A549 (cell line): ENCODE measurements at regions not wholly inside any gene's neighbourhood (a gene's known extent, or its start where the extent isn't known, plus 50 kb on each side); places are given as distances from the start of the nearest gene placed in this dataset.

Experiments used
- ATAC-seq, 2 experiments: fragments of 200-7000 bp in 1 of 2; fragments of >200 bp in 1 of 2; cut with Nextera tagmentation in 1 of 2; cut with Tn5 transposase in 1 of 2; 3 replicates each; pipeline versions ENCODE4 v1.8.0 to v1.9.1; 2018 to 2020; ENCODE audit warnings: mild to moderate bottlenecking in 1 of 2, moderate library complexity in 1 of 2
- CTCF ChIA-PET: fragments of 300-600 bp; sonication (Branson Sonifier 250); formaldehyde crosslinking; extraction: SDS; loops from one replicate; lab custom pipeline; 2021; ENCODE audit warnings: antibody characterized with exemption, inconsistent platforms; lab: Yijun Ruan, JAX
- POLR2A ChIA-PET: fragments of 350-600 bp; formaldehyde crosslinking; extraction: SDS; loops from one replicate; lab custom pipeline; 2021; ENCODE audit warnings: antibody characterized with exemption, inconsistent platforms; lab: Yijun Ruan, JAX
- DNase-seq, 2 experiments: peaks; one replicate each; pipeline versions ENCODE4 v3.0.0 to v3.0.0-alpha.2; 2011 to 2016; ENCODE audit warnings: low read depth in 1 of 2, low spot score in 1 of 2
- FAIRE-seq: peaks from 2 replicates; lab custom pipeline; 2011; peaks lifted over from hg19 to GRCh38; lab: Jason Lieb, UNC
- H3K27ac ChIP-seq, 2 experiments: fragments of >200 bp; sonication (Bioruptor Twin); formaldehyde crosslinking; 3 replicates each; pipeline ENCODE4 v1.5.1; 2016 to 2017
- H3K4me1 ChIP-seq: fragments of >200 bp; sonication (Bioruptor Twin); formaldehyde crosslinking; 3 replicates; pipeline ENCODE4 v1.6.1; 2016
- H3K4me2 ChIP-seq: fragments of >200 bp; sonication (Bioruptor Twin); formaldehyde crosslinking; 3 replicates; pipeline ENCODE4 v1.6.1; 2016
- H3K4me3 ChIP-seq: fragments of >200 bp; sonication (Bioruptor Twin); formaldehyde crosslinking; 3 replicates; pipeline ENCODE4 v1.5.1; 2016
- H3K9me3 ChIP-seq: fragments of >200 bp; sonication (Bioruptor Twin); formaldehyde crosslinking; 3 replicates; pipeline ENCODE4 v1.6.1; 2016
- ATOH8 ChIP-seq: fragments of 250-450 bp; sonication (Bioruptor Pico); IDR thresholded peaks from 2 replicates; pipeline ENCODE4 v1.5.0; 2020; ENCODE audit warnings: low read depth, mild to moderate bottlenecking, moderate library complexity
- BCL3 ChIP-seq: fragments of >200 bp; sonication (Bioruptor Twin); formaldehyde crosslinking; IDR thresholded peaks from 3 replicates; pipeline ENCODE4 v1.6.1; 2016
- CHD2 ChIP-seq: fragments of 150-350 bp; IDR thresholded peaks from 2 replicates; pipeline ENCODE4 v1.6.1; 2014; ENCODE audit warnings: low read length; ENCODE audit not compliant: partially characterized antibody
- E2F6 ChIP-seq: IDR thresholded peaks from 2 replicates; pipeline ENCODE4 v1.6.1; 2012; ENCODE audit warnings: low read depth, borderline replicate concordance
- EP300 ChIP-seq, 2 experiments: fragments of >200 bp; sonication (Bioruptor Twin); formaldehyde crosslinking; IDR thresholded peaks; 2 replicates in 1 of 2; 3 replicates in 1 of 2; pipeline ENCODE4 v1.6.1; 2016 to 2017
- FOXS1 ChIP-seq: fragments of 250-450 bp; sonication (Bioruptor Pico); IDR thresholded peaks from 2 replicates; pipeline ENCODE4 v1.5.0; 2020; ENCODE audit warnings: mild to moderate bottlenecking, moderate library complexity
- GATA3 ChIP-seq: IDR thresholded peaks from 2 replicates; pipeline ENCODE4 v1.6.1; 2012; ENCODE audit warnings: borderline replicate concordance
- HES2 ChIP-seq: fragments of >200 bp; sonication (Bioruptor Twin); formaldehyde crosslinking; IDR thresholded peaks from 2 replicates; pipeline ENCODE4 v1.6.1; 2016
- HEYL ChIP-seq: fragments of 250-450 bp; sonication (Bioruptor Pico); IDR thresholded peaks from 2 replicates; pipeline ENCODE4 v1.8.0; 2021; ENCODE audit warnings: mild to moderate bottlenecking, moderate library complexity
- HOXA7 ChIP-seq: fragments of 250-450 bp; sonication (Bioruptor Pico); IDR thresholded peaks from 2 replicates; pipeline ENCODE4 v1.5.0; 2020; ENCODE audit warnings: mild to moderate bottlenecking, moderate library complexity
- MAFK ChIP-seq: fragments of 450-650 bp; IDR thresholded peaks from 2 replicates; pipeline ENCODE4 v1.6.1; 2014; ENCODE audit not compliant: partially characterized antibody
- MAX ChIP-seq: IDR thresholded peaks from 2 replicates; pipeline ENCODE4 v1.6.1; 2012
- MAZ ChIP-seq: fragments of 150-350 bp; IDR thresholded peaks from 2 replicates; pipeline ENCODE4 v1.6.1; 2014; ENCODE audit warnings: antibody characterized with exemption, low read depth, low read length, borderline replicate concordance
- PBX3 ChIP-seq: IDR thresholded peaks from 2 replicates; pipeline ENCODE4 v1.6.1; 2012
- PHF8 ChIP-seq: fragments of 200-600 bp; sonication (generic); IDR thresholded peaks from 2 replicates; pipeline ENCODE4 v1.6.1; 2016; ENCODE audit warnings: low read depth, mild to moderate bottlenecking, antibody characterized with exemption, moderate library complexity, borderline replicate concordance
- POLR2AphosphoS2 ChIP-seq: conservative IDR thresholded peaks from 2 replicates; pipeline ENCODE4 v1.6.1; 2012; ENCODE audit warnings: low read length, improper control_type of control experiment, inconsistent platforms
- SREBF2 ChIP-seq: fragments of 450-650 bp; IDR thresholded peaks from 2 replicates; pipeline ENCODE4 v1.6.1; 2014; ENCODE audit warnings: mild to moderate bottlenecking, moderate library complexity
- TP53 ChIP-seq: fragments of 250-450 bp; sonication (Bioruptor Pico); IDR thresholded peaks from 2 replicates; pipeline ENCODE4 v1.5.0; 2021; ENCODE audit warnings: mild to moderate bottlenecking, moderate library complexity
- ZSCAN20 ChIP-seq: fragments of 250-450 bp; sonication (Bioruptor Pico); IDR thresholded peaks from 2 replicates; pipeline ENCODE4 v1.8.0; 2022; ENCODE audit warnings: mild to moderate bottlenecking, moderate library complexity
- WGBS: methylation state at CpG from one replicate; pipeline ENCODE4 v1.1.6; 2017; ENCODE audit errors: missing lambda C conversion rate; 5-methylcytosine and 5-hydroxymethylcytosine counted together

- POLR2A ChIA-PET, result no interaction called here
These were observed 780.8 kb upstream of the CDH8 start for GRCh38 chr16:62816971-62817519.

GRCh38 chr16:62814891-62815290 is 778.7 kb upstream of the CDH8 start:
- H3K4me2 ChIP-seq, result no peak overlapping the region
- H3K27ac ChIP-seq, result no peak overlapping the region
- ATAC-seq, result no peak
- TF ChIP-seq BCL3 (no peak), EP300 (IDR thresholded peaks at IDR 0.05) (no peak), MAZ (no peak), HEYL (no peak), CHD2 (no peak)
- H3K4me3 ChIP-seq, result no peak overlapping the region
- FAIRE-seq, result no peak
- H3K9me3 ChIP-seq, result no peaks in the 10 kb centered on the region
- no peaks in the 10 kb centered on the region for H3K4me1 ChIP-seq
- POLR2A ChIA-PET, result no interaction called here
- WGBS, result 26% methylated on average over 2 of the region's 2 CpGs
- DNase-seq, result no peak
- CTCF ChIA-PET, result no interaction called here

More at GRCh38 chr16:62816971-62817519, 780.8 kb upstream of the CDH8 start:
- no peak overlapping the region for H3K4me3 ChIP-seq
- H3K4me1 ChIP-seq, result no peaks in the 10 kb centered on the region
- H3K9me3 ChIP-seq, result no peaks in the 10 kb centered on the region
- TF ChIP-seq SREBF2 (no peak), HOXA7 (CRISPR knock-in tag) (no peak), EP300 (IDR thresholded peaks at IDR 0.05) (no peak), ATOH8 (CRISPR knock-in tag) (no peak), FOXS1 (CRISPR knock-in tag) (no peak), MAFK (no peak), PHF8 (no peak), MAX (no peak), TP53 (CRISPR knock-in tag) (no peak), ZSCAN20 (no peak), BCL3 (no peak), E2F6 (no peak), POLR2AphosphoS2 (no peak), GATA3 (no peak), HES2 (no peak), PBX3 (no peak)
- no peak overlapping the region for H3K4me2 ChIP-seq
- ATAC-seq (no peak), FAIRE-seq (no peak), DNase-seq (peak in 1 of 2 experiments; percentile 1)
- CTCF ChIA-PET, result interaction anchor here (0.6 kb wide), 1 partner anchor 177 kb away, joined by 3 read pairs; no protein-coding TSS in a partner anchor
- H3K27ac ChIP-seq, result no peak overlapping the region
- 28% methylated on average over 3 of the region's 3 CpGs for WGBS
